Stimulated activated CD4-positive, alpha-beta T cell treated with anti-CD3 and anti-CD28 coated beads, Interleukin-12 subunit alpha, Interleukin-12 subunit beta, amount 100 ng/mL, for 24 hours (primary cell): ENCODE measurements at regions not wholly inside any gene's neighbourhood (a gene's known extent, or its start where the extent isn't known, plus 50 kb on each side); places are given as distances from the start of the nearest gene placed in this dataset.
A peak's percentile ranks its signal among the peaks of the same experiment; 100 is the strongest.

ENCODE experiments used
- DNase-seq, 2 experiments: peaks; one replicate each; pipeline ENCODE4 v3.0.0-alpha.2; 2020; ENCODE audit warnings: low read depth in 2 of 2

DNA sequence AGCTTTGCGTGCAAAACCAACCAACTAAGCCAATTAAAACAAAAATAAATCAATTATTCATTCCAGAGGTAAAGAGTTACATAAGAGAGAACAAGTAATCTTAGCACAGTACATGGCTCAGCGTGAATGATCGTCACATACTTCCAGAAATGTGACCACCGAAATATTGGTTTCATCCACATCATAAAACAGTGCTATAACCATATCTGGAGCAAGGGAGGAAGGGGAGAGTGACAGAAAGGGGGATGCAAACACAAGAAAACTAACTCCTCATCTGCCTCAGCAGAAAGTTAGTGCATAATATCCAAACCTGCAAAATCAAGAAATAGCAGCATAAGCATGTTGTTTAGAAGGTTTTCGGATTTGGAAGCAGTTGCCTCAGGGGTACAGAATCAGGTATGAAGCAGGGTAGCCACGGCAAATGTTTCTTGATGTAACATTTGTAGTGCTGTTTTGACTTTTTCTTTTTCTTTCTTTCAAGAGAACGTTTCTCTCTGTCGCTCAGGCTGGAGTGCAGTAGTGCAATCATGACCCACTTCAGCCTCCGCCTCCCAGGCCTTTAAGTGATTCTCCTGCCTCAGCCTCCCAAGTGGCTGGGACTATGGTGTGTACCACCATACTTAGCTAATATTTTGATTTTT is 93.9 kb upstream of the EGLN3 start:
- DNase-seq = no peak

DNA sequence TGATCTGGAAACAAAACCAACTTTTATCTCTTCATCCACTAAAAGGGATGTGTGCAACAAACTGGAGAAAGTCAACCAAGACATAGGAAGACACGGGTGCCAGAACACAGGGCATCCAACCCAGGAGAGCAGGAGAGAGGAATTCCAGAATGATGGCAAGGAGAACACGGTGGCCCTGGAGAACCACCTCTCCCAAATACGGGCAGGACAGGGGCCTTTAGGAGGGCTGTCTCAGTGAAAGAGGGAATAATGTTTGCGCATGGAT is 93.4 kb upstream of the EGLN3 start:
- no peak for DNase-seq

DNA sequence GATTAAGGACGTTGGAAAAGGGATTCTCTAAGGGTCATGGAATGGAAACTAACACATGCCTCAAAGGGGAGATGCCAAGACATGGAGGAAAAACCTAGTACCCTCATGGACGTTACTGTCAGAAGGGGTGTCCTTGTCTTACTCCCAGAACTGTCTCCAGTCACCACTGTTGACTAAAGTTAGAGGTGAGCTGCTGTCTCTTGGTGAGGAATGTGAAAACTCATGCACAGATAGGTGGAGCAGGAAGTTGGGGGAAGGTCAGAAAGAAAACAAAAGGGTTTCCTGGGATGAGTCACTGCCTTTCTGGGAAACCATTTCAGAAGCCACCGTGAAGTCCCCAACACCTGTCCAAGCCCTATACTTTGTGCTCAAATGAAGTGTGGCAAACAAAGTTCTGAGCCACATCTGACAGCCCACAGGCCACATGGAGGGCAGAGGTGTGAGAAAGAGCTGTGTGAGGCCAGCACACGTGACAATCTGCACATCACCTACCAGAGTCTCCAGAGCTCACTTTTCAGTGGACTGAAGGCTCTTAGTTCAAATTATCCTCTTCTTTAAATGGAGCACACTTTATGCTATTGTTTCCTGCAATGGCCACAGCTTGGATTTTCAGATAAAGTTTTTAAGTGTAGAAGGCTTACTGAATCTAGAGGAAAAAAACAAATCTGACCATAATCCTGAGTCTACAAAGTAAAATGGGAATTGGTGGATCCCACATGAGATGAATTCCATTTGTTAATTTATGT is 92.9 kb upstream of the EGLN3 start:
- DNase-seq = peak; percentile 23 to 61

DNA sequence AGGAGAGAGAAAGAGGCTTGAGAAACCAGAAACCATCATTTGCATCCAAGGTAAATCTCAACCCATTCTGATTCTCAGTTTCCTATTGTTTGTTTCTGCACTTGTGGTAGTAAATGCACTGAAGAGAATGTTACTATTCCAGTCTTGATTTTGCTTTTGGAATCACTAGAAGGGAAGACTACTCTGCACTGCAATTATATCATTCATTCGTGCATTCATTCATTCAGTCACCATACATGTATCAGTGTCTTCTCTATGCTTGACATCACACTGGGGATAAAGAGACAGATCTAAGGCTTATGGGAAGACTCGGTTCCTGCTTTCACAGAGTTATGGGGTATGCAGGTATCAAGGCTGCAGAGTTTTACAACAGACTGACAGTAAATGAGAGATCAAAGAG is 90.3 kb upstream of the EGLN3 start:
- DNase-seq = no peak

DNA sequence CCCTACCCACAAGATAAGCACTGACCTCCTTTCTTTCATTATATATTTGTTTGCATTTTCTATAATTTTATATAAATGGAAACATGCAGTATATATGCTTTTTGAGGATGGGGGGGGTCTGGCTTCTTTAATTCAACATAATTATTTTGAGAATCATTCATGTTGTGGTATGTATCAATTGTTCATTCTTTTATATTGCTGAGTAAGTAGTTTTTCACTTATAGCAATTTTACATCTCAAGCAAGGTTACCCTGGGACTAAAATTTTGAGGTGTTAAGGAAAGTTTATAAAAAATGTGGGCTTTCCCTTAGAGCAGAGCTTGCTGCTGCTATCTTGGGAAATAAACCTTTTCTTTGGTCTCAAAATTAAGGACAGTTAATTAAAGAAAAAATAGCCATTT is 89.9 kb upstream of the EGLN3 start:
- DNase-seq = no peak

DNA sequence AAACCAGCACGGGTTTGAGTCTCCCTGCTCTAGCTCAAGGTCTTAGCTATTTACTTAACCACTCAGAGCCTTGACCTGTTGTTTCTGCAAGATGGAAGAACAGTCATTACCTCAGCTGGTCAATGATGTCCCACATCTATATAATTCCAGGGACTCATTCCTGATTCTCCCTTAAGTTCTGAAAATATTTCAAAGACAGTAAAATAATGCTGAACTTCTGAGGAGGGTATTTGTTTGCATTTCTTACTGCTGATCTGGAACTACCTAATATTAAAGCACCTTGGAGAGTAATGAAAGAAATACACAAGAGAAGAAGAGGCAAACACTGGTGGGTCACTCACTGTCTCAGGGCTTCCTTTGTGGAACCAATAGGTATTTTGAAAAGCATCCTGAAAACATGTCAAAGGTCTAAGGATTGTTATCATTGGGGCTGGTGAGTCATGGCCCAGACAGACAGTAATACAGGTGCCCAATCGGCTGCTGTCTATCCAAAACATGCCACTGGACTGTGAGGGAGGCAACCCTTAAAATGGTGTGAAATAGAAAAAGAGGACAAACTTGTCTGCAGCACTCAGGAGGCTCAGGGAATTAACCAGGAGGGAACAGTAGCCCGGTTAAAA is 88.7 kb upstream of the EGLN3 start:
- no peak for DNase-seq

DNA sequence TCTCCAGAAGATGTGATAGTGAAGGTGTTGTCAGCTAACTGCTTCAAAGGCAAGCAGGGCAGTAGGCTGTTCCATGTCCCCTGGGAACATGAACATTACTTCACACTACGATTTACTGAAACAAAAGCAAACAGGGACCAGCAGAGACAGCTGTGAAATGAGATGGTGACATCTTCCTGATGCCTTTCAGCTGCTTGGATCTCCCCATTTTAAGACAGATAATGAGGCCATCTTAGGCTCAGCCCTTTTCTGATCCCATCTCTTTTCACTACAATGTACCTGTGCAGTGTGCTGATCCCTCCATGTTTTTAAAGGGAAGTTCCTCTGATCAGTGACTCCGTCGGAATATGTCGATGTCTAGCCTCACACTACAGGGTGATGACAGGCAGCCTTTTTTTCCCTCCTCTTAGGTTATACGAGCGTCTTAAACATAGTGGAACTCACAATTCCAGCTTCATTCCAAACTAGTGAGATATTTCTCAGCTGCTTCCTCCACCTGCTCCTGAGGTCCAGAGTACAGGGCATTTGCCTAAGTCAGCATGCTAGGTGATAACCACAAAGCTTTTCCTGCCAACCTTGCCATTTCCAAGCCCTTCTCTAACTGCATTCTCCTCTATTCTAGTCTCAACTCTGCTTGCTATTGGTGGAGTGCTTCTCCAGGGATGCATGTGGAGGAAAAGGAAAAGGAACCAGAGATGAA is 87.6 kb upstream of the EGLN3 start:
- DNase-seq = no peak

DNA sequence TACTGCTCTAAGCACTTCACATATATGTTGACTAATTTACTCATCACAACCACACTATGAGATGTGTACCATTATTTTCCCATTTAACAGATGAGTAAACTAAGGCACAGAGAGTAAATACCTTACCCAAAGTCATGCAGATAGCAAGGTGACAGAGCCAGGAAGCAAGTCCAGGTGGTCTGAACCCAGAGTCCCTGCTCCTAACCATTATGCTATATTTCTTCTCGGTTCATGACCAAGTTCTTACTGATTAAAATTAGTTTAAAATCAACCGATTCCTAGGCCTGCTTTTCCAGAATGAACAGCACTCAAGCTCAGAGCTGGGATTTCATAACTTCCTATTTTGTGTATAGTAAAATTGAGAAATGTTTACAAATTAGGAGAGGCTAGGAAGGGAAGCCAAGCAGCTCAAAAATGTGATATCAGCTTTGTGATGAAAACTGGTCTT is 85.5 kb upstream of the EGLN3 start:
- DNase-seq = no peak

DNA sequence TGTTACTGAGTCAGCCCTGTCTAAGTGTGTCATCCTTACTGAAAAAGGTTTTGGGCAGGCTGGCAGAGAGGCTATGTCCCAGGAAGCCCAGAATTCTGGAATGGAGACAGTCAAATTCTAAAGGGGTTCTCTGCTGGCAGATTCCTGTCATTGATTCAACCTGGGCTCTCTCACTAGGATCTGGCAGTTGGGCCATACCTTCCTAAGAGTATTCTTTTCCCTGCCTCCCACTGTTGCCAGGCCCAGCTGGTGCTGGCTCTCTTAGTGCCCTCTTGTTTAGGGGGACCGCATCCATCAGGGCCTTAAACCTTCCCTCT is 85.0 kb upstream of the EGLN3 start:
- DNase-seq = no peak

DNA sequence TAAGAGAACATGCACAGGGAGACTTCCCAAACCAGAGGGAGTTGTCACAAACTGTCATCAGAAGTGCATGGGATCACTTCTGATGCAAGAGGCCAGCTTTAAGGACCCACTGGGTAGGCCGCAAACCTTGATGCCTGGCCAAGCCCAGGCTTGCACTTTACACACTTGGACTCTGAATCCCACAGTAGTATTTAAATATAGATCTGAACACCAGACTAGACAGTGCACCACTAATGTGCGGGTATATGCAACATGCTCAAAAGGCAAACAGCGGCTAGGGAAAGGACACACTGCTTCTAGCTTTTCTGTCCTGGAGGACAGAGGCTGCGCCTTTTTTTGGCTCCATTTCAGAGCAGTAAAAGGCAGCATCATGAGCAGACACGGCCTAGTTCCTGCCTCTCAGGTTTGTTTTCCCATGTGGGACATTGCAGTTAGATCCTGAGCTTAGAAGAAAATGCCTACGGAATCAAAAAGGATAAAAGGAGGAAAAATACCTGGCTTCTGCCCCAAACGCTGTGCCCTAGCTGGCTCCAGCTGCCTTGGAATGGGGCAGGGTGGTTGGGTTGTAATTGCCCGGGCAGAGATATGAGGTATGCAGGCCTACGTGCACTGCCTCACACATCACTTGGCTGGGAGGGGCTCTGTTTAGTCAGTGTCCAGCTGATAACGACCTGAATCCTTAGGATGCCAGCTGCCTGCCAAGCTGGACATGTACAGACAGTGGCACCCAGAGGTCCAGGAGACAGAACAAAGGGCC is 84.5 kb upstream of the EGLN3 start:
- DNase-seq = no peak

DNA sequence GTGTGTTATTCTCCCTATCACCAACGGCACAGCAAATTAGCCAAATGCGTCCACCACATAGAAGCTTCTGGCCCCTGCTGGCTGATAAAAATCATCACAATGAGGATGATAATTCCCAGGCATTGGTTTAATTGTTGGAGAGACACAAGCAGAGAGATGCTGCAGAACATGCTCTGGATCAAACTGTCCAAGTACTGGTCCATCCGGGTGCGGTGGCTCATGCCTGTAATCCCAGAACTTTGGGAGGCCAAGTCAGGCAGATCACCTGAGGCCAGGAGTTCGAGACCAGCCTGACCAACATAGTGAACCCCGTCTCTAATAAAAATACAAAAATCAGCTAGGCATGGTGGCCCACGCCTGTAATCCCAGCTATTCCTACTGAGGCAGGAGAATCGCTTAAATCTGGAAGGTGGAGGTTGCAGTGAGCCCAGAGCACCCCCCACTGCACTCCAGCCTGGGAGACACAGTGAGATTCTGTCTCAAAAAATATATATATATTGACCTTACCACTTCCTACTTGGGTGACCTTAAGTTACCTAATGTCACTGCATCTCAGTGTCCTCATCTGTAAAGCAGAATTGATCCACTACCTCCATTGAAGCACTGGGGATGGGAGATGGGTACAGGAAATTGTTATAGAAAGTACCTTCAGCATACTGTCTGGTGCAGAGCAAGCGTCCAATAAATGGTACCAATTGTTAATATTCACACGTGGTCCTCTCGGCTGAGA is 83.7 kb upstream of the EGLN3 start:
- DNase-seq = no peak

DNA sequence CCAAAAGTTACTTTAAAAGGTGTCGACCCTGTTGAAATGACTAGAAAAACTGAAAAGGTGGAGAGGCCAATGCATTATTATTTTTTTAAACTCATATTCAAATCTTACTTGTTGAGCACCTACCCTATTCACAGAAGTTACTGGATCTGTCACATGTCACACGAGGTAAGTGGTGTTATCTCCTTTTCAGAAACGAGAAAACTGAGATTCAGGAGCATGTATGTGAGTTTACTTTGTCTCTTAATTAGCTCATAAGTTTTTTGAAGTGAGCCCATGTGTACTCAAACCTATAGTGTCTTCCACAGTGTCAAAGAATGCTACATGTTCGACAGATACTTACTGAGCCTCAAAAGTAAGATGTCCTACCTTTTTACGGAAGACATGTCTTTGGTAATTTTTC is 81.8 kb upstream of the EGLN3 start:
- DNase-seq = no peak

DNA sequence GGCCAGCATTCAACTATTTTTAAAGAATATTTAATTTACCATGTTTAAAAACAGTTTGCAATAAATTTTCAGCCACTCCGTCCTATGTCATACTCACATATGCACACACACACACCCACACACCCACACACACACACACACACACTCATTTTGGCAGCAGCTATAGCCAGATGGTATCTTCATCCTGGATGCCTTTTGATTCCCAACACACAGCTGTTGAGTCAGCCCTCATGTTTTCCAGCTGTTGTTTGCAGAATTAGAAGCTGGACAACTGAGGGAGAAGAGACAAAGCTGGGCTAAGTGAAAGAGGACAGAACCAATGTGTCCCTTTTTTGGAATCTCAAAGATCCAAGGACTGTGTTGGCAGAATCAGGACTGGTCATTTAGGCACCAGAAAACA is 80.0 kb upstream of the EGLN3 start:
- DNase-seq = no peak

DNA sequence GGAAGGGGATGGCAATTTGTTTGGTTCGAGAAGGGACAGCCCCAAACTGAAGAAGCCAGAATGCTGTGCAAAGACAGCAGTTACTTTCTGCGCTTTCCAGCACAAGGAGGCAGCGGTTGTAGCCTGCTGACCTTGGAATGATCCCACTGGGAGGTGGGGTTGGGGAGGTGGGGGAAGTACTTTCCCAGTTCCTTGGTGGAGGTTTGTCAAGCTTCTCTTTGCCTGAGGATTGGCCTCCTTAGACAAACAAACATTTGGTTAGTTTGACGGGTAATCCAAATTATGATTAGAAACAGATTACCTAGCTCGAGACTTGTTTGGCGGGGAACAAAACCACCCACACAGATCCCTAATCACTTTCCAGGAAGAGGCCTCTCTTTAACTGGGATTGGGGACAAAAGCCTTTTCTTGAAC is 79.1 kb upstream of the EGLN3 start:
- no peak for DNase-seq

DNA sequence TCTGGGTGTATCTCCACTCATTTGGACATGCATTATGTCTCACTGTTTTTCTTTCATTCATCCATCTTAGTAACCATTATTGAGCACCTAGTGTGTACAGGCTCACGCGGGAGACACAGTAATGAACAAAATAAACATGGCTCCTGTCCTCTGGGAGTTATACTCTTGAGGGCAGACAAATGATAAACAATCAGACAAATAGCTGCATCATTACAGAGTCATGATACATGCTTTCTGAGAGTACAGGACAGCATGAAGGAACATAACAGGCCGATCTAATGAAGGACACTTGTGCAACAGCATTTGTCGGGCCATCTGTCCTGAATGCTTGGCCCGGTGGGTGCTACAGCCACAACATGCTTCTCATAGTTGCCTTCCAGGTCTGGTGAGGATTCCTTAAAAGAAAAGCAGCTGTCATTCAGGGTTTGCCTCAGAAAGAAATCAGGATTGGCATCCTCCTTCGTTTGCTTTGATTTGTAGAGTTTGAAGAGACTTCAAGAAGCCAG is 77.2 kb upstream of the EGLN3 start:
- DNase-seq = no peak

DNA sequence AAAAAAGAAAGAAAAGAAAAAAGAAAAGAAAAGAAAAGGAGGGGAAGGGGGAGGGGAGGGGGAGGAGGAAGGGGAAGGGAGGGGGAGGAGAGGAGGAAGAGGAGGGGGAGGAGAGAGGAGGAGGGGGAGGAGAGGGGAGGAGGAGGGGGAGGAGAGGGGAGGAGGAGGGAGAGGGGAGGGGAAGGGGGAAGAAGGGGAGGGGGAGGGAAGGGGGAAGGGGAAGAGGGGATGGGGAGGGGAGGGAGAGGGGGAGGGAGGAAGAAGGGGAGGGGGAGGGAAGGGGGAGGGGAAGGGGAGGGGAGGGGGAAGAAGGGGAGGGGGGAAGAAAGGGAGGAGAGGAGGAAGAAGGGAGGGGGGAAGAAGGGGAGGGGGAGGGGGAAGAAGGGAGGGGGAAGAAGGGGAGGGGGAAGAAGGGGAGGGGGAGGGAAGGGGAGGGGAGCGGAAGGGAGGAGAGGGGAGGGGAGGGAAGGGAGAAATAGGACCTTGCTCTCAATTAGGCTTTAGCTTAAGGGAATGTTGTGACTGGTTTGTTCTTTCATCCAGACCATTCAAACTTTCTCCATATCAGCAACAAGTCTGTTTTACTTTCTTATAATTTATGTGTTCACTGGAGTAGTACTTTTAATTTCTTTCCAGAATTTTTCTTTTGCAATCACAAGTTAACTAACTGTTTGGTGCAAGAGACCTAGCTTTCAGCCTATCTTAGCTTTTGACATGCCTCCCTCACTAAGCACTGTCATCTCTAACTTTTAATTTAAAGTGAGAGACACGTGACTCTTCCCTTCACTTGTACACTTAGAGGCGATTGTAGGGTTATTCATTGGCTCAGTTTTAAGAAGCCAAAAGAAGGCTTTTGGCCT is 76.5 kb upstream of the EGLN3 start:
- no peak for DNase-seq

DNA sequence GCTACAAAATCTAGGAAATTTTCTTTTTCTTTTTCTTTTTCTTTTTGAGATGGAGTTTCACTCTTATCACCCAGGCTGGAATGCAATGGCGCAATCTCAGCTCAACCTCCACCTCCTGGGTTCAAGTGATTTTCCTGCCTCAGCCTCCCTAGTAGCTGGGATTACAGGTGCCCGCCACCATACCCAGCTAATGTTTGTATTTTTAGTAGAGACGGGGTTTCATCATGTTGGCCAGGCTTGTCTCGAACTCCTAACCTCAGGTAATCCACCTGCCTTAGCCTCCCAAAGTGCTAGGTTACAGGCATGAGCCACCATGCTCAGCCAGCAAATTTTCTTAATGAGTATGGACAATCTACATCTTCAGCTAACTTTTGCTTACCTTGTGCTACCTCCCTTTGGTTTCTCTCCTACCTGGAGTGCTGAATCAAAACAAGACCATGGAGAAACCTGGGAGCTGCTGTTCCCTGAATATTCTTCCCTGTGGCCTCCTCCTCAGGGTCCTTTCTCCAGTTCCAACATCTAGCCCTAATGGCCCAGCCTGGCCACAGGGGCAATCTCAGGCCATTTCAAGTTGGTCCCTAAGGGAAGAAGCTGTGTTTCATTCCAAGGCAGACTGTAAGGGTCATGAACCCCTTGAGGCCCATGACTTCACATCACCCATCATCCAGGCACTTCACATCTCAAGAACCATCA is 74.6 kb upstream of the EGLN3 start:
- DNase-seq = no peak

DNA sequence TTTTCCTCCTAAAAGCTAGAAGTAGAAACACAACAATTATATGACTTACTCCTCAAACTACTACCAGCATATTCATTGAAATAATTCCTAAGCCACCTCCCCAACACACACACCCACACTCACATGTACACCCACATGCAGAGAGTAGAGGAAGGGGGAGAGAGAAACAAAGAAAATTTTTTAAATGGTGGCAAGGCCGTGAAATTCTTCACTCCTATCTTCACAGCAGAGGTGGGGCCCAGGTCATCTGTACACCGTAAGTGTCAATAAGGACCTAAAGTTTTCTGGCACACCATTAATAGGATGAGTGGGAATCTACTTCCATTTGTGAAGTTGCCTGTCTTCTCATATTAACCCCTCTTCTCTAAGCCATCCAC is 73.9 kb upstream of the EGLN3 start:
- DNase-seq = no peak

DNA sequence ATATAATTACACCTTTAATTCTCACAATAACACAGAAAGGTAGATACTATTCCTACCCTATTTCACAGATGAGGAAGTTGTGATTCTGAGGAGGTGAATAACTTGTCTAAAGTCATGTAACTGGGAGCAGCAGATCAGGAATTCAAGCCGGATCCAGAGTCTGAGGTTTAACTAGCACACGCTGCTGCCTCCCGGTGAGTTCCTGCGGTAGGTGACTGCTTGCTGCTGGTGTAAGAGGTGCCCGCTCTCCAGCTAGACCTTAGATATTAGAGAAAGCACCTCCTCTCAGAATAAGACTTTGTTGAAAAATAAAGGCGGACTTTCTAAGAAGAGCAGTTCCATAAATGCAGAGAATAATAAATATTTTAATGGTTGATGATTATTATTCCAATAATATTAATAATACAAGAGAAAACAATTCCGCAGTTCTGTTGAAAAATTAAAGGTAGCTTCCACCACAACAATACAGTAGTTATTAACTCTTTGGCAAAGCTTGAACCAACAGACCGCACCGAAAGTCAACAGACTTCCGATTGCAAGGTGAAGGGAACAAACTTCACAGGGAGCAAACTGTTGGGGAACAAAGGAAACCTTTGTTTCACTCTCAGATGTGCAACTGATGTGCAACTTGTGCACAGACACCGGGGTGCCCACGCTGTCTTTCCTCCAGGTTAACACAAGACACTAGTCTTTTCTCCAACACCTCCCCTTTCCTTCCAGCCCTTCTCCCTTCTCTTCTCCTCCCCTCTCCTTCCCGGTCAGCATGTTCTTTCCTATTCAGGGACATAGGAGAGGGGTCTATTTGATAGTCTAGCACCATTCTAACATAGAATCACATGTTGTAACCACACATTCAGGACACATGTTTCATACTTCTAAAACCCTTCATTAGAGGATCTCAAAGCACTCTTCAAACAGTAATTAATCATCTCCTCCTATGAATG is 73.2 kb upstream of the EGLN3 start:
- DNase-seq = no peak
